DND-41 (cell line): ENCODE measurements at regions not wholly inside any gene's neighbourhood (a gene's known extent, or its start where the extent isn't known, plus 50 kb on each side); places are given as distances from the start of the nearest gene placed in this dataset.

ENCODE experiments used
- ATAC-seq: fragments of 200-7000 bp; cut with Tn5 transposase; 3 replicates; pipeline ENCODE4 v1.9.1; 2021; ENCODE audit warnings: low read depth; ENCODE audit not compliant: insufficient read depth
- DNase-seq: peaks from one replicate; pipeline ENCODE4 v3.0.0-alpha.2; 2020
- H2AFZ ChIP-seq: 2 replicates; pipeline ENCODE4 v1.6.0; 2012; ENCODE audit warnings: low read depth, low read length
- H3K27ac ChIP-seq: 2 replicates; pipeline ENCODE4 v1.5.1; 2012; ENCODE audit warnings: low read length, inconsistent platforms
- H3K27me3 ChIP-seq: fragments of 200-600 bp; sonication (generic); 2 replicates; pipeline ENCODE4 v1.6.0; 2012; ENCODE audit warnings: low read length, mild to moderate bottlenecking, inconsistent platforms; ENCODE audit not compliant: insufficient read depth, poor library complexity
- H3K36me3 ChIP-seq: 2 replicates; pipeline ENCODE4 v1.5.1; 2012; ENCODE audit warnings: low read length, inconsistent platforms; ENCODE audit not compliant: insufficient read depth
- H3K4me1 ChIP-seq: 2 replicates; pipeline ENCODE4 v1.5.1; 2012; ENCODE audit warnings: mild to moderate bottlenecking, low read length; ENCODE audit not compliant: insufficient read depth
- H3K4me2 ChIP-seq: 2 replicates; pipeline ENCODE4 v1.6.0; 2012; ENCODE audit warnings: mild to moderate bottlenecking, moderate library complexity, low read length, inconsistent platforms; ENCODE audit not compliant: insufficient read depth
- H3K4me3 ChIP-seq, 2 experiments: fragments of 200-600 bp in 1 of 2; shearing (Covaris generic) in 1 of 2; 2 replicates each; pipeline ENCODE4 v1.5.1; 2012 to 2016; ENCODE audit warnings: inconsistent platforms in 2 of 2, low read length in 2 of 2, mild to moderate bottlenecking in 2 of 2, low read depth in 1 of 2, moderate library complexity in 1 of 2
- H3K79me2 ChIP-seq: 2 replicates; pipeline ENCODE4 v1.6.0; 2012; ENCODE audit warnings: low read length, inconsistent platforms; ENCODE audit not compliant: insufficient read depth
- H3K9ac ChIP-seq: 2 replicates; pipeline ENCODE4 v1.6.0; 2012; ENCODE audit warnings: low read depth, mild to moderate bottlenecking, inconsistent platforms, low read length, moderate library complexity
- H3K9me3 ChIP-seq: 2 replicates; pipeline ENCODE4 v1.5.1; 2012; ENCODE audit warnings: low read length, moderate library complexity, mild to moderate bottlenecking, inconsistent platforms; ENCODE audit not compliant: insufficient read depth, severe bottlenecking
- H4K20me1 ChIP-seq: 2 replicates; pipeline ENCODE4 v1.6.0; 2012; ENCODE audit warnings: low read length; ENCODE audit not compliant: insufficient read depth
- EZH2 ChIP-seq: IDR thresholded peaks from 3 replicates; pipeline ENCODE4 v1.6.1; 2012; ENCODE audit warnings: borderline replicate concordance, low read depth, mild to moderate bottlenecking, moderate library complexity, low read length, inconsistent platforms; ENCODE audit not compliant: severe bottlenecking
- TF ChIP-seq, protein P1 (sequence below): IDR thresholded peaks from 2 replicates; pipeline ENCODE4 v1.5.1; 2012; ENCODE audit warnings: borderline replicate concordance, low read length, moderate library complexity, mild to moderate bottlenecking; ENCODE audit not compliant: poor library complexity, severe bottlenecking; ENCODE audit errors: extremely low read depth

DNA sequence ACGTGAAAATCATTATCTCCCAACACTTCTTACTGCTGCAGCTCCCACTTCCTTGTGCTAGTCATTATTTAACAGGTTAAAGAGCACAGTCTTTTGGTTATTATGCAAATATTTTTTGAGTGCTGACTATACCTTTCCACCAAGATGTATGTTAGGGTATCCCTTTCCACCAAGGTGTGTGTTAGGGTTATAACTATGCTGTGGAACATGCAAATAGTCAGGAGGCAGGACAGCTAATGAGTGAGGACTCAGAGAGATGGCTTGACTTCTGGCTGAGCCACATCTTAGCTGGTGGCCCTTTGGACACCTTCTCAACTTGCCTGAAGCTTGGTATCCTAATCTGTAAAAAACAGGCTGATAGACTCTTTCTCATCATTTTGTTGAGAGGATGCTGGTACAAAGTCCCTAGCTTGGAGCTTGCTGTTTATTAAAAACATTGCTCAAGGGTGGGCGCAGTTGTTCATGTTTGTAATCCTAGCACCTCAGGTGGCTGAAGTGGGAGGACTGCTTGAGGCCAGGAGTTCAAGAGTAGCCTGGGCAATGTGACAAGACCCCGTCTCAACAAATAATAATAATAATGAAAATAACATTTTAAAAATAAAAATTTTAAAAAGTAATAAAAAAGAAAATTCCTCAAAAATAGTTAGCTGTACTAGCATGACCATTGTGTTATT, 160.5 kb upstream of the ADAMTS9 start:
- Histone ChIP-seq H2AFZ (no peak overlapping the region), H3K36me3 (no peaks in the 10 kb centered on the region), H3K27me3 (no peaks in the 10 kb centered on the region), H3K9me3 (no peaks in the 10 kb centered on the region), H3K4me2 (no peak overlapping the region), H4K20me1 (no peaks in the 10 kb centered on the region), H3K27ac (no peak overlapping the region), H3K4me3 (no peak overlapping the region), H3K9ac (no peak overlapping the region), H3K79me2 (no peaks in the 10 kb centered on the region), H3K4me1 (no peaks in the 10 kb centered on the region)
- DNase-seq (no peak), ATAC-seq (no peak)
- TF ChIP-seq EZH2: no peak
- TF ChIP-seq, protein P1, sequence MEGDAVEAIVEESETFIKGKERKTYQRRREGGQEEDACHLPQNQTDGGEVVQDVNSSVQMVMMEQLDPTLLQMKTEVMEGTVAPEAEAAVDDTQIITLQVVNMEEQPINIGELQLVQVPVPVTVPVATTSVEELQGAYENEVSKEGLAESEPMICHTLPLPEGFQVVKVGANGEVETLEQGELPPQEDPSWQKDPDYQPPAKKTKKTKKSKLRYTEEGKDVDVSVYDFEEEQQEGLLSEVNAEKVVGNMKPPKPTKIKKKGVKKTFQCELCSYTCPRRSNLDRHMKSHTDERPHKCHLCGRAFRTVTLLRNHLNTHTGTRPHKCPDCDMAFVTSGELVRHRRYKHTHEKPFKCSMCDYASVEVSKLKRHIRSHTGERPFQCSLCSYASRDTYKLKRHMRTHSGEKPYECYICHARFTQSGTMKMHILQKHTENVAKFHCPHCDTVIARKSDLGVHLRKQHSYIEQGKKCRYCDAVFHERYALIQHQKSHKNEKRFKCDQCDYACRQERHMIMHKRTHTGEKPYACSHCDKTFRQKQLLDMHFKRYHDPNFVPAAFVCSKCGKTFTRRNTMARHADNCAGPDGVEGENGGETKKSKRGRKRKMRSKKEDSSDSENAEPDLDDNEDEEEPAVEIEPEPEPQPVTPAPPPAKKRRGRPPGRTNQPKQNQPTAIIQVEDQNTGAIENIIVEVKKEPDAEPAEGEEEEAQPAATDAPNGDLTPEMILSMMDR: no peak

DNA sequence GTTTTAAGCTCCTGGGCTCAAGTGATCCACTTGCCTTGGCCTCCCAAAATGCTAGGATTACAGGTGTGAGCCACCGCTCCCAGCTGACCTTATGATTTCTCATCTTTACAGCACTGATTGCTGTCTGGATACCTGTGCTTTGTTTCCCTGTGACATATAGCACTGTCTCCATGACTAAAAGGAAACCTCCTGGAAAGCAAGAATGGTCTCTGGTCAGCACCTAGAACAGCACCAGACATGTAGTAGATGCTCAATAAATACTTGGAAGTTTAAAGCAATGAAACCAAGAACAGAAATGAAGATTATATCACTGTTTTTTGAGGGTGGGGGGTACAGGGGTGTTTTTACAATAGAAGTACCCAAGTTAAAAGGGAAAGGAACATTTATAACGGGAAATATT, 156.8 kb upstream of the ADAMTS9 start:
- no peaks in the 10 kb centered on the region for H3K36me3 ChIP-seq
- no peak for TF ChIP-seq EZH2
- TF ChIP-seq, protein P1: no peak
- H2AFZ ChIP-seq: no peak overlapping the region
- no peaks in the 10 kb centered on the region for H3K27me3 ChIP-seq
- no peaks in the 10 kb centered on the region for H4K20me1 ChIP-seq
- H3K4me2 ChIP-seq: no peak overlapping the region
- H3K9ac ChIP-seq: no peak overlapping the region
- no peak overlapping the region for H3K27ac ChIP-seq
- H3K9me3 ChIP-seq: no peaks in the 10 kb centered on the region
- no peaks in the 10 kb centered on the region for H3K4me1 ChIP-seq
- H3K4me3 ChIP-seq: no peak overlapping the region
- no peak for DNase-seq
- no peak for ATAC-seq
- H3K79me2 ChIP-seq: no peaks in the 10 kb centered on the region

DNA sequence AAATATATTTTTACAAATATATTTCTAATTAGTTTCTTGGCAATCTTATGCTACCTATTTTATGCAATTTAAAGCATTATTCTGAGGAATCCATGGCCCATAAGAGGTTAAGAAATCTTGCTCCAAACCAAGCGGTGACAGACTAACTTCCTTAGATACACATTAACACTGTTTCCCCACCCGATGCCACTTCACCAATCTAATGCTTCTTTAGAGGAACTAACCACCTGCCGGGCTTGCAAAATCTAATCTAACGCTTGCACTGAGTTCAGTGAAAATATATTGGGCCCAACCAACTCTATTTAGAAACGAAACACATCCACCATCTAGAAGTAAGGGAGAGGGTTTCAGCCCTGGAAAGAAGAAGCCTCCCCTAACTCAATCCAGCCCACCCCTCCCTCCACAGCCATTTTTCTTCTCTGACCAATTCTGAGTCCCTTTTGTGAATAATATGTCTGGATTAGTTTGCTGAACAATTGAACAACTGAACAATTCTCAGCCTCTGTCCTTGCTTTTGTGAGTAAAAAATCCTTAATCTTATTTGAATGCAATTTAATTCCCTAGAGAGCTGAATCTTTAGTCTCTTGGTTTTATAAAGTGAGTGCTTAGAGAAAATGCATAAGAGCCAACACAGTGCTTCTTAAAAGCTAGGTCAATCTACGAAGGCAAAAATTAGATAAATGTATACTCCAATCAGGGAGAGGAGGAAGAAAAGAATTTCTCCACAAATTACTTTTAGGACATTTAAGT, 150.4 kb upstream of the ADAMTS9 start:
- Histone ChIP-seq H3K4me3 (no peak overlapping the region), H2AFZ (no peak overlapping the region), H4K20me1 (no peaks in the 10 kb centered on the region), H3K27me3 (no peaks in the 10 kb centered on the region), H3K4me1 (no peaks in the 10 kb centered on the region), H3K9ac (no peak overlapping the region), H3K79me2 (no peaks in the 10 kb centered on the region), H3K27ac (no peak overlapping the region), H3K36me3 (no peaks in the 10 kb centered on the region), H3K9me3 (no peaks in the 10 kb centered on the region), H3K4me2 (no peak overlapping the region)
- no peak for DNase-seq
- TF ChIP-seq EZH2: no peak
- TF ChIP-seq, protein P1: no peak
- ATAC-seq: no peak
